Vagina (tissue), 2 donors: ENCODE measurements at regions not wholly inside any gene's neighbourhood (a gene's known extent, or its start where the extent isn't known, plus 50 kb on each side); places are given as distances from the start of the nearest gene placed in this dataset.

Experiments
- CTCF ChIP-seq, 3 experiments: fragments of 450-650 bp in 2 of 3; fragments of 200-600 bp in 1 of 3; sonication (generic) in 1 of 3; IDR thresholded peaks; one replicate each; pipeline ENCODE4 v1.5.1; 2017 to 2019; ENCODE audit warnings: antibody characterized with exemption in 3 of 3, mild to moderate bottlenecking in 2 of 3, moderate library complexity in 2 of 3
- POLR2A ChIP-seq, 2 donors: fragments of 450-650 bp; IDR thresholded peaks; one replicate each; pipeline ENCODE4 v1.6.1; 2017; ENCODE audit warnings: antibody characterized with exemption in 2 of 2, mild to moderate bottlenecking in 2 of 2, moderate library complexity in 2 of 2
- POLR2AphosphoS5 ChIP-seq, 2 donors: sonication (generic); formaldehyde crosslinking; IDR thresholded peaks; one replicate each; pipeline ENCODE4 v1.9.0; 2017; ENCODE audit warnings: antibody characterized with exemption in 2 of 2, mild to moderate bottlenecking in 2 of 2, low read depth in 1 of 2; ENCODE audit not compliant: insufficient read depth in 1 of 2

DNA sequence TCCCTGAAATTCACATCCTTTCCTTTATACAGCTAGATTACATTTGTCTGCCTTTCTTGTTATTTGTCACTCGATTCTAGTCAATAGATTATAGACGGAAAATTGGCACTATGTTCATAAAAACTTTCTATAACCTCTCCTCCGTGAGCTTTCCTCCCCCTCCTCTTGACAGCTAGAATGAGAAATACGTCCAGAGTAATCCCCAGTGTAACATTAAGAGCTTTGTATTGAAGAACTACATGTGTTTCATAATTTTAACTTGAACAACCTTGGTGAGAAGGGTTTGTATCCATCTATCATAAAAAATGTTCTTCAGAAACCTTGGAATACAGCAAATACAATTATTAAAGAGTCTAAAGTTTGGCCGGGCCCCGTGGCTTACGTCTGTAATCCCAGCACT lies 1707.4 kb downstream of the PCDH7 start:
- TF ChIP-seq CTCF (IDR thresholded peaks at IDR 0.05) (no peak), POLR2A (IDR thresholded peaks at IDR 0.05) (no peak), POLR2AphosphoS5 (IDR thresholded peaks at IDR 0.05; ENCODE audit: insufficient read depth in 1 of 2, low read depth in 1 of 2) (no peak)
